Peyer's patch (tissue), 4 donors: ENCODE measurements at regions not wholly inside any gene's neighbourhood (a gene's known extent, or its start where the extent isn't known, plus 50 kb on each side); places are given as distances from the start of the nearest gene placed in this dataset.

Source experiments
- POLR2A ChIP-seq, 2 donors: fragments of 450-650 bp; IDR thresholded peaks; one replicate each; pipeline ENCODE4 v1.5.1; 2017; ENCODE audit warnings: antibody characterized with exemption in 2 of 2, mild to moderate bottlenecking in 2 of 2, moderate library complexity in 2 of 2
- TF ChIP-seq, protein P1 (sequence below), 6 experiments: fragments of 450-650 bp in 4 of 6; fragments of 200-600 bp in 2 of 6; sonication (generic) in 1 of 6; IDR thresholded peaks; one replicate each; pipeline ENCODE4 v1.5.1; 2017 to 2019; ENCODE audit warnings: antibody characterized with exemption in 6 of 6, mild to moderate bottlenecking in 3 of 6, moderate library complexity in 1 of 6

DNA sequence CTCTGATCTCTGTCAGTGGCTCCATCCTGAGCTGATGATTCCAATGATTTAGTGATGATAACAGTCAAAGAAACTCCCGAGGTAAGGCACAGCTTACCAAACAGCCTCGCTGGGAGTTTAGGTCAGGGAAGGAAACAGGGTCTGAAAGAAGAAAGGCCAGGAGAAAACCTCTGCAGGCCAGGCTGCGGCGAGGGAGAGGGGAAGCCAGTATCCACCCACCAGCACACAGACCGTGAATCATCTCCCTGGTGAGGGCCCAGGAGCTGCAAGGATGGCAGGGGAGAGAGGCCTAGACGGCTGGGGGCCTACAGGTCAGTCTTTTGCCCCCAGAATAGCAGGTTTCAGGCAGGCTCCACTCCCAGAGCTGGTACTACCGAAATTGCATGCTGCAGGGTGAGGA lies 590.5 kb downstream of the CCDC171 start:
- TF ChIP-seq, protein P1, sequence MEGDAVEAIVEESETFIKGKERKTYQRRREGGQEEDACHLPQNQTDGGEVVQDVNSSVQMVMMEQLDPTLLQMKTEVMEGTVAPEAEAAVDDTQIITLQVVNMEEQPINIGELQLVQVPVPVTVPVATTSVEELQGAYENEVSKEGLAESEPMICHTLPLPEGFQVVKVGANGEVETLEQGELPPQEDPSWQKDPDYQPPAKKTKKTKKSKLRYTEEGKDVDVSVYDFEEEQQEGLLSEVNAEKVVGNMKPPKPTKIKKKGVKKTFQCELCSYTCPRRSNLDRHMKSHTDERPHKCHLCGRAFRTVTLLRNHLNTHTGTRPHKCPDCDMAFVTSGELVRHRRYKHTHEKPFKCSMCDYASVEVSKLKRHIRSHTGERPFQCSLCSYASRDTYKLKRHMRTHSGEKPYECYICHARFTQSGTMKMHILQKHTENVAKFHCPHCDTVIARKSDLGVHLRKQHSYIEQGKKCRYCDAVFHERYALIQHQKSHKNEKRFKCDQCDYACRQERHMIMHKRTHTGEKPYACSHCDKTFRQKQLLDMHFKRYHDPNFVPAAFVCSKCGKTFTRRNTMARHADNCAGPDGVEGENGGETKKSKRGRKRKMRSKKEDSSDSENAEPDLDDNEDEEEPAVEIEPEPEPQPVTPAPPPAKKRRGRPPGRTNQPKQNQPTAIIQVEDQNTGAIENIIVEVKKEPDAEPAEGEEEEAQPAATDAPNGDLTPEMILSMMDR (IDR thresholded peaks at IDR 0.05), result no peak
- TF ChIP-seq POLR2A (IDR thresholded peaks at IDR 0.05), result no peak
